Gastroesophageal sphincter (tissue), 4 donors: ENCODE measurements at regions not wholly inside any gene's neighbourhood (a gene's known extent, or its start where the extent isn't known, plus 50 kb on each side); places are given as distances from the start of the nearest gene placed in this dataset.

ENCODE experiments used
- ATAC-seq: fragments of 150-250 bp; one replicate; pipeline ENCODE4 v1.9.1; 2016; ENCODE audit warnings: mild to moderate bottlenecking, moderate library complexity
- H3K27ac ChIP-seq, 4 donors: fragments of 200-600 bp; sonication (generic) in 3 of 4; 1 replicate in 3 of 4; 2 replicates in 1 of 4; pipeline ENCODE4 v1.5.1; 2016 to 2019
- H3K27me3 ChIP-seq: fragments of 200-600 bp; sonication (generic); one replicate; pipeline ENCODE4 v1.5.1; 2019
- H3K36me3 ChIP-seq, 2 donors: fragments of 200-600 bp; sonication (generic); one replicate each; pipeline ENCODE4 v1.5.1; 2019; ENCODE audit warnings: control low read depth in 1 of 2
- H3K4me1 ChIP-seq, 3 donors: fragments of 200-600 bp; sonication (generic); 1 replicate in 2 of 3; 2 replicates in 1 of 3; pipeline ENCODE4 v1.5.1; 2016 to 2019; ENCODE audit warnings: control low read depth in 2 of 3
- H3K4me3 ChIP-seq, 2 donors: fragments of 200-600 bp; sonication (generic); one replicate each; pipeline ENCODE4 v1.5.1; 2019; ENCODE audit warnings: mild to moderate bottlenecking in 1 of 2, moderate library complexity in 1 of 2
- H3K9me3 ChIP-seq, 3 donors: fragments of 200-600 bp; sonication (generic); one replicate each; pipeline ENCODE4 v1.5.1; 2017 to 2019; ENCODE audit warnings: control low read depth in 2 of 3
- EP300 ChIP-seq: sonication (generic); formaldehyde crosslinking; IDR thresholded peaks from one replicate; pipeline ENCODE4 v1.6.1; 2017; ENCODE audit warnings: antibody characterized with exemption, mild to moderate bottlenecking
- POLR2A ChIP-seq, 2 donors: fragments of 450-650 bp; IDR thresholded peaks; one replicate each; pipeline ENCODE4 v1.6.1; 2017; ENCODE audit warnings: antibody characterized with exemption in 2 of 2, mild to moderate bottlenecking in 2 of 2, moderate library complexity in 1 of 2
- POLR2AphosphoS5 ChIP-seq: sonication (generic); formaldehyde crosslinking; IDR thresholded peaks from one replicate; pipeline ENCODE4 v1.6.1; 2017; ENCODE audit warnings: antibody characterized with exemption
- WGBS, 2 donors: methylation state at CpG; one replicate each; pipeline ENCODE4 v1.1.5; 2018; ENCODE audit warnings: low coverage in 1 of 2; 5-methylcytosine and 5-hydroxymethylcytosine counted together
- TF ChIP-seq, protein P1 (sequence below), 4 experiments: fragments of 200-600 bp in 2 of 4; fragments of 450-650 bp in 2 of 4; sonication (generic) in 1 of 4; IDR thresholded peaks; one replicate each; pipeline ENCODE4 v1.5.1; 2017 to 2019; ENCODE audit warnings: antibody characterized with exemption in 4 of 4, mild to moderate bottlenecking in 2 of 4, moderate library complexity in 2 of 4

DNA sequence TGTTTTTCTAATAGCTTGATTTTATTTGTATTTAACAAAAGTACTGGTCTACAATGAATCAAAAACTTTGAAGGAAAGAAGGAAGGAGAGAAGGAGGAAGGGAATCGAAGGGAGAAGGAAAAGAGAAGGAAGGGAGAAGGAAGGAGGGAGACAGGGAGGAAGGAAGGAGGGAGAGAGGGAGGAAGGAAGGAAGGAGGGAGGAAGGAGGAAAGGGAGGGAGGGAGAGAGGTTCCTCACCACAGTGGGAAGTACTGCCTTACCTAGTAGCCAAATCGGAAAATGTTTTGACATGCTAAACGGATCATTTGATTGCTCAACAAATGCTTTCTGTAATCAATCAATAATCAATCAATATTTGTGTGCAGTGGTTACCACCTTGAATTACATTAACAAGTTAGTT lies 225.8 kb upstream of the CELF2 start:
- no peak for ATAC-seq
- Histone ChIP-seq H3K36me3 (no peaks in the 10 kb centered on the region), H3K4me3 (no peak overlapping the region), H3K27me3 (no peaks in the 10 kb centered on the region), H3K4me1 (peaks cover 5 to 41% (median 15%) of the 10 kb centered on the region in 3 donors), H3K9me3 (no peaks in the 10 kb centered on the region), H3K27ac (peak overlapping the region in 1 of 4 donors; percentile 34)
- WGBS, 2 donors, result 75 to 85% methylated on average over 2 to 3 of the region's 3 CpGs
- TF ChIP-seq, protein P1, sequence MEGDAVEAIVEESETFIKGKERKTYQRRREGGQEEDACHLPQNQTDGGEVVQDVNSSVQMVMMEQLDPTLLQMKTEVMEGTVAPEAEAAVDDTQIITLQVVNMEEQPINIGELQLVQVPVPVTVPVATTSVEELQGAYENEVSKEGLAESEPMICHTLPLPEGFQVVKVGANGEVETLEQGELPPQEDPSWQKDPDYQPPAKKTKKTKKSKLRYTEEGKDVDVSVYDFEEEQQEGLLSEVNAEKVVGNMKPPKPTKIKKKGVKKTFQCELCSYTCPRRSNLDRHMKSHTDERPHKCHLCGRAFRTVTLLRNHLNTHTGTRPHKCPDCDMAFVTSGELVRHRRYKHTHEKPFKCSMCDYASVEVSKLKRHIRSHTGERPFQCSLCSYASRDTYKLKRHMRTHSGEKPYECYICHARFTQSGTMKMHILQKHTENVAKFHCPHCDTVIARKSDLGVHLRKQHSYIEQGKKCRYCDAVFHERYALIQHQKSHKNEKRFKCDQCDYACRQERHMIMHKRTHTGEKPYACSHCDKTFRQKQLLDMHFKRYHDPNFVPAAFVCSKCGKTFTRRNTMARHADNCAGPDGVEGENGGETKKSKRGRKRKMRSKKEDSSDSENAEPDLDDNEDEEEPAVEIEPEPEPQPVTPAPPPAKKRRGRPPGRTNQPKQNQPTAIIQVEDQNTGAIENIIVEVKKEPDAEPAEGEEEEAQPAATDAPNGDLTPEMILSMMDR (IDR thresholded peaks at IDR 0.05), result no peak
- TF ChIP-seq EP300 (no peak), POLR2AphosphoS5 (no peak), POLR2A (IDR thresholded peaks at IDR 0.05) (no peak)

DNA sequence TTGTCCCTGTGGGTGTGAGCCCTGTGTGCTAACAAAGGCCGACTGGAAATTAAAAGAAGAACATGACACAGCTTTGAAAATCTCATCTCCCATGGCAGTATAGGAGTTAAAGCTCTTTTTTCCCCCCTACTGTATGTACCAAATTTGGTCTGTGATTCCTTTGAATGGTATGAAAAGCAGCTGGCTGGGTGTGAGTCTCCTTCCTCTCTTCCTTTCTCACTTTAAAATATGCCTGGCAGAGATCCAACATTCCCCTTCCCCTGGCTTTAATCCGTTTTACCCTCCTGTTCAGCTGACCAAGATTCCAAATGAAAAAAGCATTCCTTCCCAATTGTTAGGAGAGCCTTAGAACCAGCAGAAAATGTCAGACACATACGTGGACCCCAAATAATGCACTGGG lies 225.0 kb upstream of the CELF2 start:
- 16 to 20% methylated on average over 3 of the region's 3 CpGs for WGBS, 2 donors
- Histone ChIP-seq H3K9me3 (no peaks in the 10 kb centered on the region), H3K27ac (peak overlapping the region in 1 of 4 donors; percentile 34), H3K36me3 (no peaks in the 10 kb centered on the region), H3K27me3 (no peaks in the 10 kb centered on the region), H3K4me1 (peaks cover 5 to 41% (median 17%) of the 10 kb centered on the region in 3 donors), H3K4me3 (no peak overlapping the region)
- TF ChIP-seq POLR2A (IDR thresholded peaks at IDR 0.05) (no peak), POLR2AphosphoS5 (peak; percentile 10)
- ATAC-seq, result no peak

DNA sequence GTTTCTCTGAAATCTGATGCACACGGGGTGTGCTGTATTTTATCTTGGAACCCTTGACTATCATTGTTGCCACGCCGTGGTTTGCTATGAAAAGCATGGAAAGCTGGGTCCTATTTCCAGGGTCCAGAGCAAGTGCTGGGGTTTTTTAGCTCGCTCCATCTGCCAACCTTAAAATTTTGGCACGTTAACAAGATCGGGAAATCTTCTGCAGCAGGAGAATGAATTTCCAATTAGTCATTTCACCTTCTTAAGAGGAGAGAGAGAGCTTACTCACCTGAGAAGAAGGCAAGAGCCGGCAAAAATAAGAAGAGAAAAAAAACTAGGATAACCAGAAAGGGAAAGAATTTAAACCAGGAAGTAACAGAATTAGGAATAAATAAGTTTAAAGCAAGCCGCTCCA lies 223.6 kb upstream of the CELF2 start:
- Histone ChIP-seq H3K4me1 (peaks cover 5 to 53% (median 17%) of the 10 kb centered on the region in 3 donors), H3K9me3 (no peaks in the 10 kb centered on the region), H3K27me3 (no peaks in the 10 kb centered on the region), H3K4me3 (no peak overlapping the region), H3K27ac (no peak overlapping the region), H3K36me3 (no peaks in the 10 kb centered on the region)
- ATAC-seq, result no peak
- 49 to 66% methylated on average over 7 to 8 of the region's 8 CpGs for WGBS, 2 donors
- TF ChIP-seq POLR2A (IDR thresholded peaks at IDR 0.05), result no peak
- TF ChIP-seq EP300, result no peak
- TF ChIP-seq, protein P1 (IDR thresholded peaks at IDR 0.05), result no peak
- no peak for TF ChIP-seq POLR2AphosphoS5

DNA sequence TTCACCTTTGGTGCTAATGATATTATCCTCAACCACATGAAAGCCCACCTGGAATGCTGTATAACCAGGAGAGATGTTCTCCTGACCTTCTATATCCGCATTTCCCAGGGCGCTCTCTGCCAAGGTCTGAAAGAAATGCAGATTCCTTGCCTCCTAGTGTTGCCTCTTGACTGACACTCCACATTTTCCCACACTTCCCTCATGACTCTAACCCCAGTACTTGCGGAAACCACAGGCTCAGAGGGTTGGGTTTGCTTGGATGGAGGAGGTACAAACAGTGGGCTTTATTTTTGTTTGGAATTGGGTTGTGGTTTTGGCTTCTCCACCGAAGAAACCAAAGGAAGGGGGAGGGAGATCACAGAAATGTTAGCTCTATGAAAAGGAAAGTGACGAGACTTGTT lies 222.9 kb upstream of the CELF2 start:
- Histone ChIP-seq H3K27ac (peak overlapping the region in 2 of 4 donors; percentile 34 to 92), H3K36me3 (no peaks in the 10 kb centered on the region), H3K4me3 (no peak overlapping the region), H3K4me1 (peaks cover 5 to 61% (median 20%) of the 10 kb centered on the region in 3 donors), H3K9me3 (no peaks in the 10 kb centered on the region), H3K27me3 (no peaks in the 10 kb centered on the region)
- TF ChIP-seq POLR2AphosphoS5 (no peak), EP300 (no peak), POLR2A (IDR thresholded peaks at IDR 0.05) (no peak)
- TF ChIP-seq, protein P1 (IDR thresholded peaks at IDR 0.05), result no peak
- 81 to 94% methylated on average over 2 to 3 of the region's 5 CpGs for WGBS, 2 donors
- ATAC-seq, result no peak

DNA sequence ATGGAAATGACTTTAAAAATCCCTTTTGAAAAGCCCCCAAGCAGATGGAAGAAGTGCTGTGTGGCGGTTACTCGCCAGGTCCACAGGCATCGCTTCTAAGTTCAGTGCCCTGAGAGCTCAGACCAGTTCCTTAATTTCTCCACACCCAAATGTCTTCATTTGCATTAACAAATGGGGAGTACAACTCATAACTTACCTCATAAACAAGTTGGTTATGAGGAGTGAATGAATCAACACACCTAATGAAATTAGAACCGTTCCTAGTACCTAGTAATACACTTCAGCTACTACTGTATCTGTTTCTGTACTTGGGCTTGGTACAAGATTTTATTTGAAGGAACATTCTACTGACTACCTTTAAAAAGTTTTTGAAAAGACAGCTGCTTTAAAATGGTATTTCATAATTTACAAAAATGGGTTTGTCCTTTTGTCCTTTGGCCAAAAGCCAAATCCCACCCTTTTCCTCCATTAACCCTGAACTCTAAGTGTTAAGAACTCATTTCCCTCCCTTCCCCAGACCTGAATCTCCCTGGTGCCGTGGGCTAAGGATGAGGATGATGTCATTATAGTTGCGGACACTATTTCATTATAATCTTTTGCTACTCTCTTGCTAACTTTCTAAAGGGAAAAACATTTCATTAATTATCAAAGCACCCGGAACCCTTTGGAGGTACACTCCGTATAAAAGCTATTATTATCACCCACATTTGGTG lies 221.5 kb upstream of the CELF2 start:
- ATAC-seq, result peak; percentile 73
- WGBS, 2 donors, result 35 to 42% methylated on average over 8 of the region's 8 CpGs
- no peaks in the 10 kb centered on the region for H3K27me3 ChIP-seq
- no peaks in the 10 kb centered on the region for H3K9me3 ChIP-seq
- peak overlapping the region; percentile 17 to 51 for H3K4me3 ChIP-seq
- TF ChIP-seq POLR2A (IDR thresholded peaks at IDR 0.05) (no peak), EP300 (no peak), POLR2AphosphoS5 (peak; percentile 59)
- TF ChIP-seq, protein P1 (IDR thresholded peaks at IDR 0.05), result no peak
- peak overlapping the region; percentile 85 to 94 (median 90) for H3K27ac ChIP-seq
- no peaks in the 10 kb centered on the region for H3K36me3 ChIP-seq
- H3K4me1 ChIP-seq, result peaks cover 5 to 75% (median 20%) of the 10 kb centered on the region in 3 donors
